Endodermal cell (in vitro differentiated cells): ENCODE measurements at regions not wholly inside any gene's neighbourhood (a gene's known extent, or its start where the extent isn't known, plus 50 kb on each side); places are given as distances from the start of the nearest gene placed in this dataset.

ENCODE experiments used
- DNase-seq: peaks from one replicate; pipeline ENCODE4 v3.0.0-alpha.2; 2017
- H3K27ac ChIP-seq: 2 replicates; pipeline ENCODE4 v1.5.1; 2013; ENCODE audit warnings: mild to moderate bottlenecking, low read depth, low read length, moderate library complexity
- H3K27me3 ChIP-seq: 2 replicates; pipeline ENCODE4 v1.6.1; 2013; ENCODE audit warnings: mild to moderate bottlenecking, low read length, moderate library complexity; ENCODE audit not compliant: insufficient read depth, control insufficient read depth, poor library complexity, severe bottlenecking
- H3K36me3 ChIP-seq: 2 replicates; pipeline ENCODE4 v1.7.0; 2013; ENCODE audit warnings: mild to moderate bottlenecking, low read length, moderate library complexity; ENCODE audit not compliant: control insufficient read depth, insufficient read depth
- H3K4me1 ChIP-seq: one replicate; pipeline ENCODE4 v1.7.0; 2013; ENCODE audit warnings: low read length; ENCODE audit not compliant: control insufficient read depth, insufficient read depth
- H3K4me3 ChIP-seq: 2 replicates; pipeline ENCODE4 v1.5.1; 2013; ENCODE audit warnings: mild to moderate bottlenecking, low read length, moderate library complexity
- H3K9ac ChIP-seq: 2 replicates; pipeline ENCODE4 v1.6.1; 2013; ENCODE audit warnings: mild to moderate bottlenecking, low read length, moderate library complexity; ENCODE audit not compliant: poor library complexity, severe bottlenecking; ENCODE audit errors: extremely low read depth
- H3K9me3 ChIP-seq: 2 replicates; pipeline ENCODE4 v1.6.1; 2013; ENCODE audit warnings: mild to moderate bottlenecking, low read length, moderate library complexity; ENCODE audit not compliant: control insufficient read depth
- H3K27ac Mint-ChIP-seq: 2 replicates; pipeline ENCODE4 v1.8.0; 2020; ENCODE audit warnings: mixed read lengths
- H3K27me3 Mint-ChIP-seq: 2 replicates; pipeline ENCODE4 v1.8.0; 2021; ENCODE audit warnings: mild to moderate bottlenecking, mixed read lengths; ENCODE audit not compliant: insufficient read depth
- H3K36me3 Mint-ChIP-seq: 2 replicates; pipeline ENCODE4 v1.8.0; 2020; ENCODE audit warnings: low read depth, mixed read lengths
- H3K4me1 Mint-ChIP-seq: 2 replicates; pipeline ENCODE4 v1.8.0; 2020; ENCODE audit warnings: mixed read lengths
- H3K4me3 Mint-ChIP-seq: 2 replicates; pipeline ENCODE4 v1.8.0; 2020; ENCODE audit warnings: mild to moderate bottlenecking, moderate library complexity, mixed read lengths
- H3K9me3 Mint-ChIP-seq: 2 replicates; pipeline ENCODE4 v1.8.0; 2020; ENCODE audit warnings: mild to moderate bottlenecking, mixed read lengths
- WGBS, 2 experiments: methylation state at CpG; one replicate each; pipeline versions ENCODE4 v1.1.5 to v1.1.7; 2013; ENCODE audit warnings: missing lambda C conversion rate in 2 of 2, mixed read lengths in 1 of 2; ENCODE audit not compliant: insufficient coverage in 1 of 2, insufficient read length in 1 of 2; 5-methylcytosine and 5-hydroxymethylcytosine counted together
- TF ChIP-seq, protein P1 (sequence below): fragments of 200-600 bp; sonication (generic); conservative IDR thresholded peaks from 2 replicates; pipeline ENCODE4 v1.5.0; 2021; ENCODE audit warnings: antibody characterized with exemption, mild to moderate bottlenecking

GRCh38 chr14:76974365-76974764 lies 54.1 kb downstream of the IRF2BPL start:
- no peak overlapping the region for H3K9ac ChIP-seq
- Mint-ChIP-seq H3K4me1 (peaks cover 14% of the 10 kb centered on the region), H3K27ac (no peak overlapping the region), H3K4me3 (no peak overlapping the region), H3K9me3 (no peaks in the 10 kb centered on the region), H3K27me3 (no peaks in the 10 kb centered on the region), H3K36me3 (no peaks in the 10 kb centered on the region)
- TF ChIP-seq, protein P1, sequence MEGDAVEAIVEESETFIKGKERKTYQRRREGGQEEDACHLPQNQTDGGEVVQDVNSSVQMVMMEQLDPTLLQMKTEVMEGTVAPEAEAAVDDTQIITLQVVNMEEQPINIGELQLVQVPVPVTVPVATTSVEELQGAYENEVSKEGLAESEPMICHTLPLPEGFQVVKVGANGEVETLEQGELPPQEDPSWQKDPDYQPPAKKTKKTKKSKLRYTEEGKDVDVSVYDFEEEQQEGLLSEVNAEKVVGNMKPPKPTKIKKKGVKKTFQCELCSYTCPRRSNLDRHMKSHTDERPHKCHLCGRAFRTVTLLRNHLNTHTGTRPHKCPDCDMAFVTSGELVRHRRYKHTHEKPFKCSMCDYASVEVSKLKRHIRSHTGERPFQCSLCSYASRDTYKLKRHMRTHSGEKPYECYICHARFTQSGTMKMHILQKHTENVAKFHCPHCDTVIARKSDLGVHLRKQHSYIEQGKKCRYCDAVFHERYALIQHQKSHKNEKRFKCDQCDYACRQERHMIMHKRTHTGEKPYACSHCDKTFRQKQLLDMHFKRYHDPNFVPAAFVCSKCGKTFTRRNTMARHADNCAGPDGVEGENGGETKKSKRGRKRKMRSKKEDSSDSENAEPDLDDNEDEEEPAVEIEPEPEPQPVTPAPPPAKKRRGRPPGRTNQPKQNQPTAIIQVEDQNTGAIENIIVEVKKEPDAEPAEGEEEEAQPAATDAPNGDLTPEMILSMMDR: no peak
- H3K4me3 ChIP-seq: no peak overlapping the region
- H3K27me3 ChIP-seq: no peaks in the 10 kb centered on the region
- no peaks in the 10 kb centered on the region for H3K36me3 ChIP-seq
- WGBS, 2 experiments: 79 to 90% methylated on average over 2 of the region's 2 CpGs
- no peaks in the 10 kb centered on the region for H3K4me1 ChIP-seq
- DNase-seq: no peak
- no peaks in the 10 kb centered on the region for H3K9me3 ChIP-seq
- no peak overlapping the region for H3K27ac ChIP-seq

- Histone ChIP-seq H3K9me3 (no peaks in the 10 kb centered on the region), H3K9ac (no peak overlapping the region)
- 86 to 88% methylated on average over 5 to 6 of the region's 6 CpGs for whole genome bisulfite sequencing, 2 experiments
Observed at GRCh38 chr14:76971549-76971948, 57.0 kb downstream of the IRF2BPL start.

GRCh38 chr14:76968621-76969063 lies 59.9 kb downstream of the IRF2BPL start:
- no peak overlapping the region for H3K27ac Mint-ChIP-seq
- WGBS, 2 experiments: 43 to 59% methylated on average over 6 to 16 of the region's 16 CpGs

More at GRCh38 chr14:76971549-76971948, 57.0 kb downstream of the IRF2BPL start:
- Mint-ChIP-seq H3K4me1 (peaks cover 16% of the 10 kb centered on the region), H3K36me3 (no peaks in the 10 kb centered on the region), H3K9me3 (no peaks in the 10 kb centered on the region), H3K4me3 (no peak overlapping the region), H3K27ac (no peak overlapping the region), H3K27me3 (no peaks in the 10 kb centered on the region)
- H3K36me3 ChIP-seq: no peaks in the 10 kb centered on the region
- H3K27me3 ChIP-seq: no peaks in the 10 kb centered on the region
- no peak for DNase-seq
- no peaks in the 10 kb centered on the region for H3K4me1 ChIP-seq
- no peak overlapping the region for H3K4me3 ChIP-seq
- TF ChIP-seq, protein P1: no peak
- H3K27ac ChIP-seq: peak overlapping the region; percentile 49

More at GRCh38 chr14:76968621-76969063, 59.9 kb downstream of the IRF2BPL start:
- Mint-ChIP-seq H3K4me1 (peaks cover 29% of the 10 kb centered on the region), H3K4me3 (no peak overlapping the region), H3K9me3 (no peaks in the 10 kb centered on the region), H3K27me3 (peaks cover 5% of the 10 kb centered on the region), H3K36me3 (no peaks in the 10 kb centered on the region)
- TF ChIP-seq, protein P1: peak; percentile 53
- H3K27ac ChIP-seq: no peak overlapping the region
- H3K4me1 ChIP-seq: no peaks in the 10 kb centered on the region
- H3K27me3 ChIP-seq: no peaks in the 10 kb centered on the region
- H3K9me3 ChIP-seq: no peaks in the 10 kb centered on the region
- DNase-seq: peak; percentile 86
- H3K9ac ChIP-seq: no peak overlapping the region
- H3K36me3 ChIP-seq: no peaks in the 10 kb centered on the region
- no peak overlapping the region for H3K4me3 ChIP-seq
